WI38 (cell line): ENCODE measurements at regions not wholly inside any gene's neighbourhood (a gene's known extent, or its start where the extent isn't known, plus 50 kb on each side); places are given as distances from the start of the nearest gene placed in this dataset.
"Not testable (repeated sequence)": the region's sequence is repeated elsewhere in the genome, so short reads cannot be mapped to it uniquely, and the experiment has no call there.

Experiments used
- H3K4me3 ChIP-seq: 2 replicates; pipeline ENCODE4 v1.5.1; 2011; ENCODE audit warnings: low read depth, mild to moderate bottlenecking, control low read depth, low read length
- CTCF ChIP-seq: IDR thresholded peaks from 2 replicates; pipeline ENCODE4 v1.5.1; 2012; ENCODE audit warnings: low read depth, mild to moderate bottlenecking, control low read depth, low read length

GRCh38 chr2:87329529-87329928 is 307.9 kb upstream of the PLGLB1 start:
- H3K4me3 ChIP-seq = not testable (repeated sequence)

GRCh38 chr2:87330486-87330885 is 308.8 kb upstream of the PLGLB1 start:
- not testable (repeated sequence) for H3K4me3 ChIP-seq

- H3K4me3 ChIP-seq = not testable (repeated sequence)
Measured at GRCh38 chr2:87331940-87332583, 310.4 kb upstream of the PLGLB1 start.

- not testable (repeated sequence) for H3K4me3 ChIP-seq
Measured at GRCh38 chr2:87334888-87335287, 313.2 kb upstream of the PLGLB1 start.

- not testable (repeated sequence) for H3K4me3 ChIP-seq
Measured at GRCh38 chr2:87338998-87339397, 317.4 kb upstream of the PLGLB1 start.

- TF ChIP-seq CTCF = peak; percentile 44
- not testable (repeated sequence) for H3K4me3 ChIP-seq
Measured at GRCh38 chr2:87341601-87342014, 320.0 kb upstream of the PLGLB1 start.

GRCh38 chr2:87342175-87342574 is 320.5 kb upstream of the PLGLB1 start:
- not testable (repeated sequence) for H3K4me3 ChIP-seq

GRCh38 chr2:87343347-87343746 is 321.7 kb upstream of the PLGLB1 start:
- not testable (repeated sequence) for H3K4me3 ChIP-seq

GRCh38 chr2:87345283-87345682 is 323.6 kb upstream of the PLGLB1 start:
- H3K4me3 ChIP-seq = not testable (repeated sequence)

- H3K4me3 ChIP-seq = not testable (repeated sequence)
Measured at GRCh38 chr2:87348556-87348955, 326.9 kb upstream of the PLGLB1 start.

- not testable (repeated sequence) for H3K4me3 ChIP-seq
Measured at GRCh38 chr2:87349006-87349405, 327.4 kb upstream of the PLGLB1 start.

- not testable (repeated sequence) for H3K4me3 ChIP-seq
Measured at GRCh38 chr2:87352178-87352934, 330.7 kb upstream of the PLGLB1 start.

GRCh38 chr2:87353408-87353807 is 331.8 kb upstream of the PLGLB1 start:
- H3K4me3 ChIP-seq = not testable (repeated sequence)

GRCh38 chr2:87354102-87354501 is 332.5 kb upstream of the PLGLB1 start:
- not testable (repeated sequence) for H3K4me3 ChIP-seq

- not testable (repeated sequence) for H3K4me3 ChIP-seq
Measured at GRCh38 chr2:87360250-87360649, 338.6 kb upstream of the PLGLB1 start.

GRCh38 chr2:87360927-87361326 is 339.3 kb upstream of the PLGLB1 start:
- H3K4me3 ChIP-seq = not testable (repeated sequence)

GRCh38 chr2:87361805-87362204 is 340.2 kb upstream of the PLGLB1 start:
- H3K4me3 ChIP-seq = not testable (repeated sequence)

- H3K4me3 ChIP-seq = not testable (repeated sequence)
Measured at GRCh38 chr2:87364379-87364778, 342.7 kb upstream of the PLGLB1 start.

- H3K4me3 ChIP-seq = not testable (repeated sequence)
Measured at GRCh38 chr2:87365038-87365437, 343.4 kb upstream of the PLGLB1 start.

- not testable (repeated sequence) for H3K4me3 ChIP-seq
Measured at GRCh38 chr2:87386063-87386560, 361.8 kb upstream of the PLGLB2 start.
